ENCODE measurements at regions not wholly inside any gene's neighbourhood (a gene's known extent, or its start where the extent isn't known, plus 50 kb on each side); places are given as distances from the start of the nearest gene placed in this dataset.

- TF ChIP-seq POLR2A (IDR thresholded peaks at IDR 0.05; ENCODE audit: extremely low read depth, insufficient read length) (no peak), MYC (IDR thresholded peaks at IDR 0.05; ENCODE audit: low read depth, low read length) (no peak), CTCF (IDR thresholded peaks at IDR 0.05; ENCODE audit: low read depth, low read length) (no peak)
- TF ChIP-seq, protein P1, sequence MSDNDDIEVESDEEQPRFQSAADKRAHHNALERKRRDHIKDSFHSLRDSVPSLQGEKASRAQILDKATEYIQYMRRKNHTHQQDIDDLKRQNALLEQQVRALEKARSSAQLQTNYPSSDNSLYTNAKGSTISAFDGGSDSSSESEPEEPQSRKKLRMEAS (IDR thresholded peaks at IDR 0.05; ENCODE audit: low read depth, low read length): no peak
- H3K4me3 ChIP-seq (ENCODE audit: low read depth, low read length): no peak overlapping the region
- no peak for DNase-seq (ENCODE audit: low read depth)
Measured at GRCh38 chr18:40789286-40789685, 1165.7 kb upstream of the PIK3C3 start.

- TF ChIP-seq, protein P1 (IDR thresholded peaks at IDR 0.05; ENCODE audit: low read depth, low read length): no peak
- TF ChIP-seq CTCF (IDR thresholded peaks at IDR 0.05; ENCODE audit: low read depth, low read length) (no peak), MYC (IDR thresholded peaks at IDR 0.05; ENCODE audit: low read depth, low read length) (no peak), POLR2A (IDR thresholded peaks at IDR 0.05; ENCODE audit: extremely low read depth, insufficient read length) (no peak)
- H3K4me3 ChIP-seq (ENCODE audit: low read depth, low read length): no peak overlapping the region
- no peak for DNase-seq (ENCODE audit: low read depth)
Measured at GRCh38 chr18:40782453-40783130, 1172.4 kb upstream of the PIK3C3 start.

DNA sequence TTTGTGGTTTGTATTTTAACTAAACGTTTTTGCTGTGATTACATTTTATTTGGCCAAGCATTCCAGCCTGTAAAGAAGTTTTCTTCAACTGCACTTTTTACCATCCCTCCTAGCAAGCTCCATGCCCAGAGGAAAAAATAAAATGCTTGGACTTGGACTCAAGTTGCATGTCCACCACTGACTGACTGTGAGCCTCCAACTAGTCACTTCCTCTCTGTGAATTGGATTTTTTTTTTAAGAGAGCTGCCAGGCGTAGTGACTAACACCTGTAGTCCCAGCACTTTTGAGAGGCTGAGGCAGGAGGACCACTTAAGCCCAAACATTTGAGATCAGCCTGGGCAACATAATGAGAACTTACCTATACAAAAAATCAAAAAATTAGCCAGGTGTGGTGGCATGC is 1185.2 kb upstream of the PIK3C3 start:
- no peak for DNase-seq (ENCODE audit: low read depth)
- TF ChIP-seq MYC (IDR thresholded peaks at IDR 0.05; ENCODE audit: low read depth, low read length): no peak
- no peak for TF ChIP-seq CTCF (IDR thresholded peaks at IDR 0.05; ENCODE audit: low read depth, low read length)
- no peak for TF ChIP-seq POLR2A (IDR thresholded peaks at IDR 0.05; ENCODE audit: extremely low read depth, insufficient read length)
- TF ChIP-seq, protein P1 (IDR thresholded peaks at IDR 0.05; ENCODE audit: low read depth, low read length): no peak

DNA sequence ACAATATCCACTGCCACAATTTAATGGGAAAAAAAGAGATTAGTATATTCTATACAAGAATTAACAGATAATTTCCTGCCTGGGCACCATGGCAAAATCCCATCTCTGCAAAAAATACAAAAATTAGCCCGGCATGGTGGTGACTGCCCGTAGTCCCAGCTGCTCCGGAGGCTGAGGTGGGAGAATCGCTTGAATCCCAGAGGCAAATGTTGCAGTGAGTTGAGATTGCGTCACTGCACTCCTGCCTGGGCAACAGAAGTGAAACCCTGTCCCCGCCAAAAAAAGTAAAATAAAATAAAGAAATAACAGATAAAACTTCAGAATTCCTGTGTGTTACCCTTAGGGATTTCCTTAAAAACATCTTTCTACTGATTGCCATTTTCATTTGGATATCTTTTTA is 1194.8 kb upstream of the PIK3C3 start:
- H3K4me3 ChIP-seq (ENCODE audit: low read depth, low read length): no peak overlapping the region
- DNase-seq (ENCODE audit: low read depth): no peak
- TF ChIP-seq POLR2A (IDR thresholded peaks at IDR 0.05; ENCODE audit: extremely low read depth, insufficient read length) (no peak), CTCF (IDR thresholded peaks at IDR 0.05; ENCODE audit: low read depth, low read length) (no peak), MYC (IDR thresholded peaks at IDR 0.05; ENCODE audit: low read depth, low read length) (no peak)
- TF ChIP-seq, protein P1 (IDR thresholded peaks at IDR 0.05; ENCODE audit: low read depth, low read length): no peak

More for the DNA sequence above, 1185.2 kb upstream of the PIK3C3 start:
- H3K4me3 ChIP-seq (ENCODE audit: low read depth, low read length): no peak overlapping the region

DNA sequence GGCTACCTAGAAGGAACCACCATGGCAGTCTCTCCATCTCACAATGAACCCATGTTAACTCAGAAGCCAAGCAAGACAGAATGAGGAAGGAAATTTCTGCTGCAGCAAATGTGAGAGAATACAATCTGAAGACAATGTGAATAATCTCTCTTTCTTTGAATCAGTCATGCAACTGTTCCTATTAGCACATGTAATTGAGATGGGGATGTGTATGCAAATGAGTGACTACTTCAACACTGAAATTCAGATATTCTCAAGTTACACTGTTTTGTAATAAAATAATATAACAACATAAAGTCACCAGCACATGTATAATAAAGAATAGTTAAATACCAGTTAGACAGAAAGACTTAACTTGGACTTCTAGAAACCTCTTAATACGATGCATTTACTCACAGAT is 1200.6 kb upstream of the PIK3C3 start:
- no peak overlapping the region for H3K4me3 ChIP-seq (ENCODE audit: low read depth, low read length)
- TF ChIP-seq POLR2A (IDR thresholded peaks at IDR 0.05; ENCODE audit: extremely low read depth, insufficient read length) (no peak), MYC (IDR thresholded peaks at IDR 0.05; ENCODE audit: low read depth, low read length) (no peak), CTCF (IDR thresholded peaks at IDR 0.05; ENCODE audit: low read depth, low read length) (no peak)
- TF ChIP-seq, protein P1 (IDR thresholded peaks at IDR 0.05; ENCODE audit: low read depth, low read length): no peak
- no peak for DNase-seq (ENCODE audit: low read depth)
